HG02852 (cell line): ENCODE measurements at regions not wholly inside any gene's neighbourhood (a gene's known extent, or its start where the extent isn't known, plus 50 kb on each side); places are given as distances from the start of the nearest gene placed in this dataset.

Experiments
- ATAC-seq: cut with Tn5 transposase; IDR thresholded peaks from one replicate; pipeline ENCODE4 v1.9.1; 2021; ENCODE audit warnings: mild to moderate bottlenecking, moderate library complexity; ENCODE audit not compliant: unreplicated experiment

DNA sequence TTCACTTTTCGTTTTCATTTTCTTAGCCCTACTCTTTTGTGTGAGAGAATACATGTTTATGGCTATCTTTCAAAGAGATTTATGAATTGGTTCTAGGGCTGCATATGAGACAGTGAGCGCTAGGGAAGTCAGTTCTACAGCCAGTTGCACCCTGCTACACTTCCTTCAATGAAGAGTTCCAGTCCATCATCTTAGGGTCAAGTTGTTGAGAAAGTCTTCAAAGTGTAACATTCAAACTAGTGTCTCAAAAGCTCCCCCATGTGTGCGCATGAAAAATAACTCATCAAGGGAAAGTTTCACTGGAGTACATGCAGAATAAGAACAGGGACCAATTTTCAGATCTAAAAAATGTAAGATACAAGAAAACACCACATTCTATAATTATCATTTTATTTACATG lies 317.2 kb downstream of the DEPDC1B start:
- ATAC-seq: no peak

DNA sequence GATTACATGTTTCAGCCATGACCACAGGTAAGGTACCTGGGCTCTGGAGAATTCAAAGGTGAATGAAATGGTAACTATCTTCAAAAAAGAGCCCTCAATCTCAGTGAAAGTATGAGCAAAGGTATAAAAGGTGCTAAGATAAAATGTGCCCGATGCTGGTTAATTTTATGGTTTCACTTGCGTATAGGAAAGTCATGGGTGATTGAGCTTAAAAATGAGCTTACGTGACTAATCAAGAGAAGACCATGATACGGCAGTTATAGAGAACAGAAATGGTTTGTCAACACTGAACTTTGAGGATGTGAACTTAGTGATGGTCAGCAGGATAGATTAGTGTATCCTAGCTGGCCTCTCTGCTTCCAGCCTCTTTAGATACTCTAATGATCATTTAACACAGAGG lies 320.1 kb downstream of the DEPDC1B start:
- ATAC-seq: no peak

DNA sequence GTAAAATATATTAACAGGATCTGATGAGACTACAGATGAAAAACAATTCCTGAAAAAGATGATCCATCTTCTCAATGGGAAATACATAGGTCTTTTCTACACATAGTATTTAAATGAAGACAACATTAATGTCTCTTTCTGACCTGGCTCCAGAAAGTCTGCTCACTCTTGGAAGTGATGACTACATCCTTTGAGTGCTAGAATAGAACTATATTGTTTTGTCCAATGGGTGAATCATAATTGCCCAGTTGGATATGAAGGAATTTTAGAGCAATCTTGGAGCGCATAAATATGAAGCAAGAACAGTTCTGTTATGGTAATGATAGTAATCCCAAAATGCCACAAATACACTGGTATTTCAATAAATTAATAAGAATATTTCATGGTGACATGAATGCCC lies 322.1 kb downstream of the DEPDC1B start:
- ATAC-seq: no peak

DNA sequence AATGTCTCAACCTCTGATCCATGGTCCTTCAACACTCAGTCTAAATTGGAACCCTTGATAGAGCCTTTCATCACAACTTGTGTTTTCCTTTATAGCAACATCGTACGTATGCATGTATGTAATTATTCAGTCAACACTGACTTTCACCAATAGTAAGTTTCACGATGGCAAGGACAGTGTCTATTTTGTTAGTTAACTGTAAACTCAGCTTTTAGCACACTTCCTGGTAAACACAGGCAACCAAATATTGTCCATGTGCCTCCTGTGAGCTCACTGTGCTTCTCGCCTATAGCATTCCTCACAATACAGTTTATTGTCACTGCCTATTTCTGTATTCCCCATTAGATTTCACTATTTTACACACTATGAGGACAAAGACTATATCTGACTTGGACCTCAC lies 323.1 kb downstream of the DEPDC1B start:
- no peak for ATAC-seq

DNA sequence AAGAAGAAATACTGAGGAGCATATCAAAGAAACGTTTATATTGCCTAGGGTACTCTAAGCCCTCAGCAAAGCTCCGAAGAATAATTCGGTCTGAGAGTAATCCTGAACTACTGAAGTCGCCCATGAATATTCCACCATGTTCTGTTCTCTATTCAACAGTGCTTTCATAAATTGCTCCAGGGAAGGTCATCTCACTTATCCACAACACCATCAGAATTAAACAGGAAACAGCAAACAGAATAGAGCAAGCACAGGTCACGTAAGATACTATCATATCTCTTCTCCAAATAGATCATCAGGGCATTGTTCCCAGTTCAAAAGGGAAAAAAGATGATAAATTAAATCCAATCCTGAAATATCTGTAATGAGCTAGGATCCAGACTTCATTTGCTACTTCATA lies 325.6 kb downstream of the DEPDC1B start:
- no peak for ATAC-seq

DNA sequence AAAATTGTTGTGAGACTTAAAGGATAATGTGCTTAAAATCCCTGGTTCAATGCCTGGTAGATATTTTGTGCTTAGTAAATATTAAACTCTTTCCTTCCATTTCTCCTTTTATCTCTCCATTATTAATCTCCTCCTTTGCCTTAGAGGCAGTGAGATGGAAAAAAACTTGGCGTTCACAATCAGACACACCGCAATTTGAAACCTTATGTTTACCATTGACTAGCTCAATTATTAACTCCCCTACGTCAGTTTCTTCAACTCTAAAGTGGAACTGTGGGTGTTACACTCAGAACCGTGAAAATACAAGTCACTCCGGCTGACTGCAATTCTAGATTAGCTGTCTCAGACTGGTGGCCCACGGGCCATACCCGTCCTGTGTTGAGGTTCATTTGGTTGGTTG lies 327.2 kb downstream of the DEPDC1B start:
- ATAC-seq: no peak

DNA sequence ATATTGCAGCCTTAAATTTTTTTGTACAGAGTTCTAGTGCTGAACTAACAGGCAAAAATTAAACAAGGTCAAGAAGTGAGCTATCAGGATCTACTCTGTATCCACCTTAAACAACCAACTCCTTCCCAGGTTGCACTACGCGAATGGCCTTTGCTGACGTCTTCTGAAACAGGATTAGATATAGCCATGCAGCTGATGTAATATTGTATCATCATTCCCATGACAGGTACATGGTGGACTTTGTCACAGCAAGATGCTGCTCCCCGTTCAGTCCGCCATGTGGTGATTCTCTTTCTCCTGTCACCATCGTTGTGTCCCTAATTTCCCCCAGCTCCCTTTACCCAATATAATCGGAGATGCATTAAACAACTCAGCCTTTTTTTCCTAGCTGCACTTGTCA lies 328.9 kb downstream of the DEPDC1B start:
- ATAC-seq: no peak

DNA sequence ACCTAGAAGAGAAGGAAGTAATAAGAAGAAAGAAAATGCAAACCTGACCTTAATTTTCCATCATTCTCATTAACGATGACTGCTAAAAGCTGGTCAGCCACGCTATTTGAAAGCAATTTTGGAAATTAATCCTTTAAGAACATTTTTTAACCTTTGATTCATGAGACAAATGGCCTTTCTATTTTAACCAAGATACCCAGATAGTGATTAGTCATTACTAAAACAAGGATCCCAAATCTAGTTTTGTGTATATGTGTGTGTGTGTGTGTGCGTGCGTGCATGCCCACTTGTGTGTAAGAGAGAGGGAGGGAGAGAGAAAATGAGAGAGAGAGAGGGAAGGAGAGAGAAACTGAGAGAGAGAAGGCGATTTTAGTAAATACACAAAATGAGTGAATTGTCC lies 329.5 kb downstream of the DEPDC1B start:
- no peak for ATAC-seq

DNA sequence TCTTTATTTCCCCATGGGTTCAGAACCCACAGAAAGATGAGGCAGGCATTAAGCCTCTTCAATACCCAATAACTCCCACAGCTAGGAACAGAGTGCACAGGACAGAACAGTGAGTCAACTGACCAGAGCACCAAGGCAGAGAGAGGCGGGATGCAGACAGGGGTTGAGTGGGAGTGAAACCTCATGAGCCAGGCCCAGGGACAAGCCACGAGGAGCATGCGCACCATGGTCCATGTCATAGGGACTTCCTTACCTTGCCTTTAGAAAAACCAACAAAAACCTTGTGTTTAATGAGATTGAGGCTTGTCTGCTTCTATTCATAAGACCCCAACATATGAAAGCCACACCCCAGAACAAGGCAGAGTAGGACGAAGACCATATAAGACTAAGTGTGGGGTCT lies 330.6 kb downstream of the DEPDC1B start:
- no peak for ATAC-seq

DNA sequence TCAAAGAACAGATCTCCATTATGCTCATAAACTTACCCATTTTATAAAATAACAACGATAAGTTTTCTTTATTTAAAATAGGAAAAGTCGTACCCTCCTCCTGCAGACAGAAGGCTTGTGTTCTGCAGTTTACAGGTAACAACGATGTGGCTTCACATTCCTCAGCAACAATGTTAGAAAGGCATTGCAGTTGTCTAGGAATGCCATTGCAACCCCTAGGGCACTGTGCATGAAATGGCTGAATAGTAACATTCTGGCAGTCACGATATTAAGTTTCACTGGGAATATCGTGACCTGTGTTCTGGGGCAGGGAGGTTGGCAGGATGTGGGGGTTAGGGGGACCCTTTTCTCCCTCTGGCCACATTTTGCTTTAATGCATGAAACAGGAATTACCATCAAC lies 331.9 kb downstream of the DEPDC1B start:
- no peak for ATAC-seq

DNA sequence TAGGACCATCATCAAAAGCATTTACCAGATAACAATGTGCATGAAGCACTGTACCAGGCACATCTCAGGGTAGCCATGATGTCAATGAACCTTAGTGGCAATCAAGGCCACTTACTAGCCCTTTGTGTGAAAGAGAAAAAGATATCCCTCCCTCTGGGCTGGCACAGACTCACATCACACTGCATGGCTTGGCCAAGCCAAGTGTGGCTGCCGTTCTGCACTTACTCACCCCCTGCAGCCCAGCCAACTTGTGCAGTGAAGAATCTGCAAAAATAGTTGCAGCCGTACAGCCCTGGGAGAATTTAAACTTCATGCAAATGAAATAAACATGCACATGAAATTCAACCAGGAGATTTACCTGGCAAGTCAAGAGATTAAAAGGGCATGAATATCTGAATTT lies 333.5 kb downstream of the DEPDC1B start:
- ATAC-seq: no peak

DNA sequence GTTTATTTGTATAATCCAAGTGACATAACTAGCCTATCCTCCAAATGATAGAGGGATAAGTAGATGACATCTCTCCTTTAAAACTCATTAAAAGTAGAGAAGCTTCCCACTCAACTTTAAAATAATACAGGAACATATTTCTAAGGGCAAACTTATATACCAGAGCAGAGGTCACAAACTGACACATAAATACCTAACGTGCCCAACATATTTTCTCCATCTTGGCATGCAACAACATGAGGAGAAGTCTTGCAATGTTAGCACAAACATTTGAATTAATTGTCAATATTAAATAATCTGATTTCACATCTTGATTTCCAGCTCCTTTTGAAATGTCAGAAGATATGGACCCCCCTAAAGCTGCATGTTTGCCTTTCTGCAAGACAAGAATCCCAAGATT lies 335.0 kb downstream of the DEPDC1B start:
- ATAC-seq: no peak

DNA sequence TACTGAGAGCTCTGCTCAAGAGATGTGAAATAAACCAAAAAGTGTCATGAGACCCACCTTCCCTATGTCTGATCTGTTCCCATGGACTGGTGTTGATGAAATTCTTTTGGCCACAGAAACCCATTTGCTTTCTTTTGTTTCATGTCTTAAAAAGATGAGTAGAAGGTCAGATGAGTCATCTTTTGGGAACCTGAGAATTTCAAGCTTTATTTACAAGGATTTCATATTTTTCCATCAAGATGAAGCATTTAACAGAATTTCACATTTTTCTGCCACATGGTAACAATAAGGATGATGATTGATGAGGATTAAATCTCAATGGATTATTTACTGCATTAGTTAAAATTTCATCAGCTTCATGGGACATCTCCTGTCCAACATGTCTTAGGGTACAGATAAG lies 337.8 kb downstream of the DEPDC1B start:
- ATAC-seq: no peak

DNA sequence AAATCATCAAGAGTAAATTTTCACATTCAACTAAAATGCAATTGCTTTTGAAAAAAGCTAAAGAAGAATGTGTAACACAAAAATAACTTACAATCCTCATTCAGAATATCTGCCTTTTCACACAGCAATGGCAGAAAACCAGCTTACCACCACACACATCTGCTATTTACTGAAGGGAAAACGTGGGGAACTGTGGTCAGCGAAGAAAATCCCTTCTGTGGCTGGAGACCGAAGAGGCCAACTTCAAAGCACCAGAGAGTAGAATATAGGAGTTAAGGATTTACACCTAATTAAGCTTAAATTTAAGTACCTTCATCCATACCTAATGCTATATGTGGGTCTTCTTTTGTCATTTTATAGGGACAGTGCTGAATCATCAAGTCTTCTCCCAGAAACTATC lies 339.6 kb downstream of the DEPDC1B start:
- no peak for ATAC-seq

DNA sequence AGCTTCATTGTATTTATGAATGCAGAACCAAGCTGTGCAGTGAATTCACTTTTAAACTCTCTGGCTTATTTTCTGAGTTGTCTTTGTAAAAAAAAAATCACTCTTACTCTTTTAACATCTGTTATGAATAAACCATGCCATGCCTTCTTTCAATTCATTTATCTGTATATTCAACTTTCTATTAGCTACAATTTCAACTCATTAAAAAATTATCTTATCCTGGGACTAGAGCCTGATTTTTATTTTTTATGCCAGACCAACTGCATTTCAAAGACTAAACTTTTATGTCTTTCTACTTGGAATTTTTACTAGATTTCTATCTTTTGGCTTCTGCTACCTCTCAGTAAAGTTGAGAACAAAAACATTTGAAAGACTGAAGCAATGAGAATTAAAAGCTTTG lies 342.7 kb downstream of the DEPDC1B start:
- ATAC-seq: no peak

DNA sequence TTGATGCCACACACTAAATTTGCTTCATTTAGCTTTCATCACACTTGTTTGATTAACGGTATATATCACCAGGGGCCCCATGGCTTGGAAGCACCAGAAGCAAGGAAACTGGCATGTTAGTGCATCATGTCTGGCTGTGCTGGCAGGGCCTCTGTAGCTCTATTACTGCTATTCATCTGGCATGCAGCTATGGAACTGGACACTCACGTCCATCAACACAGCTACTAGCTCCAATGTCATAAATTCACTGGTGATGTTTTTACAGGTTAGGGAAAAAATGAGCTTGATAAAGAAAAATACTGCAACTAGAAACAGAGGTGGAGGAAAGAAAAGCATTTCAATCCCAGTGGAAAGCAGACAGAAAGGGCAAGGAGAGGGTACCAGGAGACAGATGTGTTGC lies 343.2 kb downstream of the DEPDC1B start:
- no peak for ATAC-seq

DNA sequence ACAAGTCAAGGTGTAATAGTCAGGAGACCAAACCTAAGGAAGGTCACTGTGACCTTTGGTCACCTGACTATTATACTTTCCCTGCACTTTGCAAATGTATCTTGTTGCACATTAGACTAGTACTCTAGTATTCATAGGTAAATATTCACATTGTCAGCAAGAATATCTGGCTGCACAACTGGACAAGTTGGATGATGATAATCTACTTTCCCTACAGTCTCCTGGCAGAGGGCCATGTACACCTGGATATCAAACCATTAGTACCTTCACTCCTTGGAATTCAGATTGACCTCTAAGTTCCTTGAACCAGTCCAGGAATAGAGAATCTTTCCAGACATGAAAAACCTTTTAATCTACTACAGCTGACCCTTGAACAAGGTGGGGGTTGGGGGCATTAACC lies 344.8 kb downstream of the DEPDC1B start:
- ATAC-seq: no peak

DNA sequence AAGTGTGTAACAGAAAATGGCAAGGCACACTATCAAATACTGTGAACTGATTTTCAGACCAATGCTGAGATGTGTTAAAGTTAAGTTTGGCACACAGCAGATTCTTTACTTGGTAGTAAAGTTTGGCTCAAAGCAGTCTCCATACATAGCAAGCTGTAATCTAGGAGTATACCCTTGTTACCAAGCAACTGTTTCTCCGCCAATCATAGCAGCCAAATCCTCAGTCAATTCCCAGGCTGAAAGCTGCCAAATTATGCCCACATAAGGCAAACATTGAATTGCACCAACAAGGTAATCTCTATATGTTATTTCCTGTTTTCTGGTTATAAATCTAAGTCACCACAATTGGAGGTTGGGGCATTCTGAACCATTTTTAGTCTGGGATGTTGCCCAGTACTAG lies 345.7 kb downstream of the DEPDC1B start:
- no peak for ATAC-seq

DNA sequence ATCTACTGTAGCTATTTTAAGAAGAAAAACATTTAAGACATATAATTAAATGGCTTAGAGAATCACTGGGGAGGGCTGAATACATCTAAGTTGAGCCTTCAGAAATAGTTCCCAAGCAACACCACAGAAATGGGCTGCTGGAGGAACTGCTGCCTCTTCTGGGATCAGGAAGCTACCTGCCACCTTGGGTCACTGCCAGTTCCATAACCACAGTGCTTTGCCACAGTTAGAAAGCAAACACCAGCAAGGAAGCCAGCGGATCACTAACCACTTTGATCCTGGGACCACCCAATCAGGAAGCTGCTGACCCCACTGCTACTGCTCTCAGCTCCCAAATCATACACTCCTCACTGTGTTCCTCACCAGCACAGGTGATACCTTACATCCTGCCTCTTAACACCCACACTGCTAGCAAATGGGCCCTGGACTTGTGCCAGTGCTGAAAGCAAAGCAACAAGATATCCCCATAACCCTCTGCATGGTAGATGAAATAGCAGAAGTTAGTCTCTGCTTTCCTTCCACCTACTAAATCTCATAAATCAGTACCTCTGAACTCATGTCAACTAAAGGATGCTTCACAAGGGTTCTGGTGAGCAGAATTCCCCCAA lies 346.9 kb downstream of the DEPDC1B start:
- no peak for ATAC-seq

DNA sequence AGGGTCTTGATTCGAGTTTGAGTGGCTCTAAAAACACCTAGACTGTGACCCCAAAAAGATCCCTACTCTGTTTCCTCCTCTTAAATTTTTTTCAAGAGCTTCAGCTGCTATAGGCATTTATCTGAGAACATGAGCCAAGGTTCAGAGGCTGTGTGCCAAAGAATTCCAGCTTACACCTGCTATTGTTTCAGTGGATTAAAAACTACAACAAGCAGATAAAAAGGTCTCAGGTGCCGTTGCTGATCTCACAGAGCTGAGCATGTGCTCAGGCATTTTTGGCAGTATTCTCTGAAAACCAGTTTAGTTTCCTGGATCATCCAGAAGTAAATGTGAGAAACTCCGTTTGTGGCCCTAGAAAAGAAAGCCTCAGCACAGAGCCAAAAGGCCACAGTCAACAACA lies 349.2 kb downstream of the DEPDC1B start:
- no peak for ATAC-seq

DNA sequence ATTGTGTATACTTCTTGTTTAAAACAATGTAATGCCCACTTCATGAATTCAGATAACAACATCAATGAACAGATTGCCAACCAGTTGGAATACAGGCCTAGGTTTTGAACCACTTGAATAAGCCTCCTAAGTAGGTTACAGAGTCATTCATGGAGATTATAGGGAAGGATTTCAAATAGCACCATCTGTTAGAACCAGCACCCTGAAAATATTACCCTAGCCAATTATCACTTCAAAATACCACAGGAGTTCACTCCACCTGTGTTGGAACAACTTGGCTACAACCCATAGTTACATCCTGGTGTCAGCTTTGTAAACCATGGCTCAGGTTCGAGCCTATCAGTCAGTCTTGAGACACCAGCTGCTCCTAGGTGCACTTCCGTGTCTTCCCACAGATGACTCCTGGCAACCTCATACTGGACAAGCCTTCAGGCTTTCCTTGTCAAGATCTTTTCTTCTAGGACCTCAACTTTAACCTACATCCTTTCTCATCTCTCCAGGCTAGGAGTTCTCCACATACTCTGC lies 350.0 kb downstream of the DEPDC1B start:
- ATAC-seq: no peak

DNA sequence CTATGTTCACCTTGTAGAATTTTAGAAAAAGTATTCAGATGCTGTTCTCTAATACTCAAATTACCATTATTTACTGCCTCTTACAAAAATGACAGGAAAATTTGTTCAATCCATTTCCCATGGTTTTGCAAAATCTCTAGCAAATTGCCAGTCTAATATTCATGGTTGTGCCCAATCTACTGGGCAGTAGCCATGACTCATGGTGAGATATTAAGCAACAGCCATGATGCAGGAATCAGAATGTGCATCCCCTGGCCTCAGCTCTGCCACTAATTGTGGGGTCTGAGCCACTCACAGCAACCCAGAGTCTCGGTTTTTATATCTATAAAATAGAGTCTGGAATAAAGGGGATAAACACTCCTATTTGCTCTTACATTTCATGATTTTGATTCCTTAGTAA lies 353.6 kb downstream of the DEPDC1B start:
- no peak for ATAC-seq

DNA sequence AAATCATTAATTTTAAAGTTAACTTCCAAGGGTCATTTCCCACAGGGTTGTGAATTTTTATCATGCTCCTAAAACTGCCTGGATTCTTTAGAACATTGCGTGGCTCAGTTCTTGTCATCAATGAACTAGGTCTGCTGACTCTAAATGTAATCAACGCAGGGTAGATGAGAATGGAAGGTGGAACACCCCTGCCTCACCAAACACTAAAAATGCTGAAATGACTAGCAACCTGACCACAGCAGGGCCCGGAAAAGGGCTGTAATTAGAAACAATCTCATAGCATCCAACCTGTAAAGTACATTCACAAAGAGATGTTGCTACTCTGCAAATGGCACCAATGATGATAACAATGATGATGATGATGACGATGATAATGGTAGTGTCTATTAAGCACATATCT lies 356.9 kb downstream of the DEPDC1B start:
- no peak for ATAC-seq
